BLaER1 treated with 17β-estradiol and CSF1 and Interleukin-3, amounts not matched to agents 10 nM and 100 nM (cell line): ENCODE measurements at regions not wholly inside any gene's neighbourhood (a gene's known extent, or its start where the extent isn't known, plus 50 kb on each side); places are given as distances from the start of the nearest gene placed in this dataset.
"Not testable (repeated sequence)": the region's sequence is repeated elsewhere in the genome, so short reads cannot be mapped to it uniquely, and the experiment has no call there.

Experiments
- H3K27ac ChIP-seq, 11 experiments: shearing (Covaris generic); formaldehyde crosslinking; 2 replicates each; pipeline ENCODE4 v1.8.1; 2022
- H3K27me3 ChIP-seq, 11 experiments: shearing (Covaris generic); formaldehyde crosslinking; 2 replicates each; pipeline ENCODE4 v1.8.1; 2022
- H3K36me3 ChIP-seq, 11 experiments: shearing (Covaris generic); formaldehyde crosslinking; 2 replicates each; pipeline ENCODE4 v1.8.1; 2022
- H3K4me1 ChIP-seq, 10 experiments: shearing (Covaris generic); formaldehyde crosslinking; 2 replicates each; pipeline ENCODE4 v1.8.1; 2022
- H3K4me2 ChIP-seq, 11 experiments: shearing (Covaris generic); formaldehyde crosslinking; 2 replicates each; pipeline ENCODE4 v1.8.1; 2022
- H3K4me3 ChIP-seq, 10 experiments: shearing (Covaris generic); formaldehyde crosslinking; 2 replicates each; pipeline ENCODE4 v1.8.1; 2022
- H3K9ac ChIP-seq, 11 experiments: shearing (Covaris generic); formaldehyde crosslinking; 2 replicates each; pipeline ENCODE4 v1.8.1; 2022
- H3K9me3 ChIP-seq, 11 experiments: shearing (Covaris generic); formaldehyde crosslinking; replicated peaks in 1 of 11; 2 replicates each; pipeline ENCODE4 v1.8.1; 2022
- H4K20me1 ChIP-seq, 11 experiments: shearing (Covaris generic); formaldehyde crosslinking; 2 replicates each; pipeline ENCODE4 v1.8.1; 2022
- Cebpa-rat ChIP-seq, 11 experiments: shearing (Covaris generic); IDR thresholded peaks; 2 replicates each; pipeline ENCODE4 v1.8.1; 2022

- Histone ChIP-seq H3K4me1 (no peaks in the 10 kb centered on the region), H3K4me2 (no peak overlapping the region), H3K27me3 (no peaks in the 10 kb centered on the region), H3K27ac (no peak overlapping the region), H4K20me1 (no peaks in the 10 kb centered on the region), H3K36me3 (no peaks in the 10 kb centered on the region), H3K9me3 (no peaks in the 10 kb centered on the region), H3K4me3 (no peak overlapping the region), H3K9ac (no peak overlapping the region)
- no peak for TF ChIP-seq Cebpa-rat (IDR thresholded peaks at IDR 0.05)
These were observed 692.7 kb downstream of the NTRK3 start for GRCh38 chr15:87563869-87564268.

GRCh38 chr15:87562203-87562602, 694.3 kb downstream of the NTRK3 start:
- Histone ChIP-seq H3K4me1 (no peaks in the 10 kb centered on the region), H3K27ac (no peak overlapping the region), H3K27me3 (no peaks in the 10 kb centered on the region), H3K4me3 (no peak overlapping the region), H3K9ac (no peak overlapping the region), H4K20me1 (no peaks in the 10 kb centered on the region), H3K9me3 (no peaks in the 10 kb centered on the region), H3K4me2 (no peak overlapping the region), H3K36me3 (no peaks in the 10 kb centered on the region)
- TF ChIP-seq Cebpa-rat (IDR thresholded peaks at IDR 0.05), result no peak

DNA sequence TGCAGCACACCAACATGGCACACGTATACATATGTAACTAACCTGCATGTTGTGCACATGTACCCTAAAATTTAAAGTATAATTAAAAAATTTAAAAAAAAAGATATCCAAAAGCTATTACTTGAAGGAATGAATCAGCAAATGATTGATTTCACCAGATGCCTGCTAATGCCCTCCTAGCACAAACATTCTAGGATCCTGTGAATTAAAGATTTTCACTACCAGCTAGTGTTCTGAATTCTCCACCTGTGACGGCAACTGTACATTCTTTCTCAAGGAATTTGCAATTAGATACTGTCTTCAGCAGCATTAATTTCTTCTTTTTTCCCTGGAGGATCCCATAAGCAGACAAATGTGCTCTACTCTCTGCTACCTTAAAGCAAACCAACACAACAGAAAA, 694.9 kb downstream of the NTRK3 start:
- no peak for TF ChIP-seq Cebpa-rat (IDR thresholded peaks at IDR 0.05)
- H3K4me3 ChIP-seq, result no peak overlapping the region
- no peaks in the 10 kb centered on the region for H3K4me1 ChIP-seq
- no peak overlapping the region for H3K4me2 ChIP-seq
- H3K27ac ChIP-seq, result no peak overlapping the region
- no peaks in the 10 kb centered on the region for H3K36me3 ChIP-seq
- H3K9me3 ChIP-seq, result no peaks in the 10 kb centered on the region
- no peak overlapping the region for H3K9ac ChIP-seq
- H4K20me1 ChIP-seq, result no peaks in the 10 kb centered on the region
- H3K27me3 ChIP-seq, result no peaks in the 10 kb centered on the region

GRCh38 chr15:87557881-87558280, 698.7 kb downstream of the NTRK3 start:
- Histone ChIP-seq H3K9ac (no peak overlapping the region), H3K9me3 (peaks cover 0 to 18% (median 9%) of the 10 kb centered on the region in 11 experiments; a peak in 17 of 22 replicates), H3K27ac (no peak overlapping the region), H4K20me1 (no peaks in the 10 kb centered on the region), H3K4me2 (no peak overlapping the region), H3K36me3 (no peaks in the 10 kb centered on the region), H3K27me3 (no peaks in the 10 kb centered on the region), H3K4me1 (no peaks in the 10 kb centered on the region), H3K4me3 (no peak overlapping the region)
- TF ChIP-seq Cebpa-rat (IDR thresholded peaks at IDR 0.05), result no peak

DNA sequence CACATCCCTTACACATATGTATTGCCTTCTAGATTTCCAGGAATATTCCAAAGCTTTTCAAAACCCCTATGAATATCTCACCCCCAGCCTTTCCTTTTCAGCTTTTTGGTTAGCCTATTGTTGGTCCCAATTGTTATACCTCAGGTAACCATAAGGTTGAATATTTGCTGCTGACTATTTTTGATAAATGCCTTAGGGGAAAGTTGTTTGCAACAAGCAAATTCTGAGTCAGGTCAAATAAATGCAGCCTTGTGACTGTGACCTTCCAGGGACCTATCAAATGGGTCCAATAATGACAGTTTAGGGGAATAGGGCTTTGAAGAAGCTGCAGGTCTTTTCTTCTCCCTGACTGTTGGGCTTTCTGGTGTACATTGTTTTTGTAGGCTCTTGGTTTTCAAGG, 699.7 kb downstream of the NTRK3 start:
- no peak for TF ChIP-seq Cebpa-rat (IDR thresholded peaks at IDR 0.05)

GRCh38 chr15:87549860-87550259, 706.7 kb downstream of the NTRK3 start:
- Histone ChIP-seq H3K9me3 (peaks cover 0 to 18% (median 9%) of the 10 kb centered on the region in 11 experiments; a peak in 17 of 22 replicates), H3K27me3 (no peaks in the 10 kb centered on the region), H3K4me3 (no peak overlapping the region), H3K4me1 (no peaks in the 10 kb centered on the region), H4K20me1 (no peaks in the 10 kb centered on the region), H3K9ac (no peak overlapping the region), H3K27ac (no peak overlapping the region), H3K4me2 (no peak overlapping the region), H3K36me3 (no peaks in the 10 kb centered on the region)
- no peak for TF ChIP-seq Cebpa-rat (IDR thresholded peaks at IDR 0.05)

More for the DNA sequence above, 699.7 kb downstream of the NTRK3 start:
- Histone ChIP-seq H3K4me3 (no peak overlapping the region), H3K9ac (no peak overlapping the region), H3K36me3 (no peaks in the 10 kb centered on the region), H3K4me1 (no peaks in the 10 kb centered on the region), H3K4me2 (no peak overlapping the region), H4K20me1 (no peaks in the 10 kb centered on the region), H3K27ac (no peak overlapping the region), H3K27me3 (no peaks in the 10 kb centered on the region), H3K9me3 (peaks cover 0 to 18% (median 9%) of the 10 kb centered on the region in 11 experiments; a peak in 17 of 22 replicates)

DNA sequence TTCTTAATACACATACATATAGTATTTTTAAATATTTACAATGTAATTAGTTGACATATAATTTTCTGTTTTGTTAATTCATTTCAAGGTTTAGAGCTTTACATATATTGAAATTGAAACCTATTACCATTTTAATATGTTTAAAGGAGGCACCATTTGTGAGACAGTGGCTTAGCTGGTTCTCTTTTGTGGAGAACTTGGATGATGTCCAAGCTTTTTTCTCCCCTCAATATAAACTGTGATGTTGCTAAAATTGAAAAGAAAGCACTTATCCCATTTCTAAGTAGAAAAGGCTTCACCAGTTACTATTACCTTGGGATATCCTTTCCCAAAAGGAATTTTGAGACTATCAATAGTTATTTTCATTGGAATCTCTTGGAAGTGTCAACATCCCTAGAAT, 707.2 kb downstream of the NTRK3 start:
- peaks cover 0 to 14% (median 9%) of the 10 kb centered on the region in 11 experiments; a peak in 17 of 22 replicates for H3K9me3 ChIP-seq
- H3K27me3 ChIP-seq, result no peaks in the 10 kb centered on the region
- no peak overlapping the region for H3K4me2 ChIP-seq
- TF ChIP-seq Cebpa-rat (IDR thresholded peaks at IDR 0.05), result no peak
- no peak overlapping the region for H3K4me3 ChIP-seq
- H4K20me1 ChIP-seq, result no peaks in the 10 kb centered on the region
- H3K4me1 ChIP-seq, result no peaks in the 10 kb centered on the region
- H3K36me3 ChIP-seq, result no peaks in the 10 kb centered on the region
- H3K27ac ChIP-seq, result no peak overlapping the region
- no peak overlapping the region for H3K9ac ChIP-seq

DNA sequence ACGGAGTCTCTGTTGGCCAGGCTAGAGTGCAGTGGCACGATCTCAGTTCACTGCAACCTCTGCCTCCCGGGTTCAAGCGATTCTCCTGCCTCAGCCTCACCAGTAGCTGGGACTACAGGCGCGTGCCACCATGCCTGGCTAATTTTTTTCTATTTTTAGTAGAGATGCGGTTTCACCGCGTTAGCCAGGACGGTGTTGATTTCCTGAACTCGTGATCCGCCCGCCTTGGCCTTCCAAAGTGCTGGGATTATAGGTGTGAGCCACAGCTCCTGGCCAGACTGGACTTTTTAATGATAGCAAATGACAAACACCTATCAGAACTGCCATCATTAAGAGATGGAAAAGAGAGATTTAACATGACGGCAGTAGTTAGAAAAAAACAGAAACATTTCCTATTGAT, 707.9 kb downstream of the NTRK3 start:
- H3K4me3 ChIP-seq, H3K9ac ChIP-seq, H3K4me2 ChIP-seq, H3K27me3 ChIP-seq, H3K4me1 ChIP-seq, H3K36me3 ChIP-seq, H4K20me1 ChIP-seq, H3K27ac ChIP-seq, H3K9me3 ChIP-seq: not testable (repeated sequence)

GRCh38 chr15:87547470-87548181, 708.9 kb downstream of the NTRK3 start:
- Histone ChIP-seq H3K27me3 (no peaks in the 10 kb centered on the region), H3K27ac (no peak overlapping the region), H3K9me3 (no peaks in the 10 kb centered on the region), H3K4me2 (no peak overlapping the region), H3K36me3 (no peaks in the 10 kb centered on the region), H4K20me1 (no peaks in the 10 kb centered on the region), H3K4me1 (no peaks in the 10 kb centered on the region), H3K4me3 (no peak overlapping the region), H3K9ac (no peak overlapping the region)
- no peak for TF ChIP-seq Cebpa-rat (IDR thresholded peaks at IDR 0.05)

DNA sequence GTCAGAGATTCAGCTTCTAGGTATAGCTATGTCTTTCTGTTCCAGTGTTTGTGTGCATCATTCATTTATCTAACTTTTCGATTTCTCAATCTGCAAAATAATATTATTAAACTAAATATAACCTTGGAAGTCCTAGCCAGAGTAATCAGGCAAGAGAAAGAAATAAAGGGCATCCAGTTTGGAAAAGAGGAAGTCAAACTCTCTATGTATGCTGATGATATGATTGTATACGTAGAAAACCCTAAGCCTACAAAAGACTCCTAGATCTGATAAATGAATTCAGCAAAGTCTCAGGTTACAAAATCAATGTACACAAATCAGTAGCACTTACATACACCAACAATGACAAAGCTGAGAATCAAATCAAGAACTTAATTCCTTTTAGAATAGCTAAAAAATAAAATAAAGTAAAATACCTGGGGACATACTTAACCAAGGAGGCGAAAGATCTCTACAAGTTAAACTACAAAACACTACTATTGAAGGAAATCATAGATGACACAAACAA, 718.2 kb downstream of the NTRK3 start:
- Histone ChIP-seq H4K20me1 (no peaks in the 10 kb centered on the region), H3K4me1 (no peaks in the 10 kb centered on the region), H3K27ac (no peak overlapping the region), H3K4me3 (no peak overlapping the region), H3K9ac (no peak overlapping the region), H3K4me2 (no peak overlapping the region), H3K36me3 (no peaks in the 10 kb centered on the region), H3K27me3 (no peaks in the 10 kb centered on the region), H3K9me3 (peaks cover 5 to 14% (median 9%) of the 10 kb centered on the region in 11 experiments; a peak in 21 of 22 replicates)
- no peak for TF ChIP-seq Cebpa-rat (IDR thresholded peaks at IDR 0.05)
